Gastroesophageal sphincter (tissue), 3 donors: ENCODE measurements at regions not wholly inside any gene's neighbourhood (a gene's known extent, or its start where the extent isn't known, plus 50 kb on each side); places are given as distances from the start of the nearest gene placed in this dataset.

Source experiments
- EP300 ChIP-seq: sonication (generic); formaldehyde crosslinking; IDR thresholded peaks from one replicate; pipeline ENCODE4 v1.6.1; 2017; ENCODE audit warnings: antibody characterized with exemption, mild to moderate bottlenecking
- TF ChIP-seq, protein P1 (sequence below), 4 experiments: fragments of 200-600 bp in 2 of 4; fragments of 450-650 bp in 2 of 4; sonication (generic) in 1 of 4; IDR thresholded peaks; one replicate each; pipeline ENCODE4 v1.5.1; 2017 to 2019; ENCODE audit warnings: antibody characterized with exemption in 4 of 4, mild to moderate bottlenecking in 2 of 4, moderate library complexity in 2 of 4

DNA sequence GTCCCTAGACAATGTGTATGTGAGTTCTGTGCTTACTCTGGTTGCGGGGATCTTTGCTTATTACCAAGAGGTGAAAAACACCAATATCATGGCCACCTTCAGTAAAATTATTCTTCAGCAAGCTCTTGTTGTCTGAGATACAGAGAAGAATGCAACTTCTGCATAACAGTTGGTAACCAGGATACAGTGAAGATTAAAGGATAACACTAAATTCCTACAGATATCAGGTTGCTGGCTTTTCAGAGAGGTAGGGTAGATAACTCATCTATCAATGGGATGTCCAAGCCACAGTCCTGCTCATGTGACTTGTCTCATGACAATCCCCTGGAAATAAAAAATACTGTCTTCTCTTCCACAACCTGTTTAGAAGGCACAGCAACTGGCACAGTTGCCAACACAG is 308.5 kb downstream of the TNS1 start:
- TF ChIP-seq, protein P1, sequence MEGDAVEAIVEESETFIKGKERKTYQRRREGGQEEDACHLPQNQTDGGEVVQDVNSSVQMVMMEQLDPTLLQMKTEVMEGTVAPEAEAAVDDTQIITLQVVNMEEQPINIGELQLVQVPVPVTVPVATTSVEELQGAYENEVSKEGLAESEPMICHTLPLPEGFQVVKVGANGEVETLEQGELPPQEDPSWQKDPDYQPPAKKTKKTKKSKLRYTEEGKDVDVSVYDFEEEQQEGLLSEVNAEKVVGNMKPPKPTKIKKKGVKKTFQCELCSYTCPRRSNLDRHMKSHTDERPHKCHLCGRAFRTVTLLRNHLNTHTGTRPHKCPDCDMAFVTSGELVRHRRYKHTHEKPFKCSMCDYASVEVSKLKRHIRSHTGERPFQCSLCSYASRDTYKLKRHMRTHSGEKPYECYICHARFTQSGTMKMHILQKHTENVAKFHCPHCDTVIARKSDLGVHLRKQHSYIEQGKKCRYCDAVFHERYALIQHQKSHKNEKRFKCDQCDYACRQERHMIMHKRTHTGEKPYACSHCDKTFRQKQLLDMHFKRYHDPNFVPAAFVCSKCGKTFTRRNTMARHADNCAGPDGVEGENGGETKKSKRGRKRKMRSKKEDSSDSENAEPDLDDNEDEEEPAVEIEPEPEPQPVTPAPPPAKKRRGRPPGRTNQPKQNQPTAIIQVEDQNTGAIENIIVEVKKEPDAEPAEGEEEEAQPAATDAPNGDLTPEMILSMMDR (IDR thresholded peaks at IDR 0.05), result no peak
- no peak for TF ChIP-seq EP300
